HG03460 (cell line): ENCODE measurements at regions not wholly inside any gene's neighbourhood (a gene's known extent, or its start where the extent isn't known, plus 50 kb on each side); places are given as distances from the start of the nearest gene placed in this dataset.
"Not testable (repeated sequence)": the region's sequence is repeated elsewhere in the genome, so short reads cannot be mapped to it uniquely, and the experiment has no call there.

Source experiments
- ATAC-seq: cut with Tn5 transposase; IDR thresholded peaks from one replicate; pipeline ENCODE4 v1.9.1; 2021; ENCODE audit not compliant: unreplicated experiment

DNA sequence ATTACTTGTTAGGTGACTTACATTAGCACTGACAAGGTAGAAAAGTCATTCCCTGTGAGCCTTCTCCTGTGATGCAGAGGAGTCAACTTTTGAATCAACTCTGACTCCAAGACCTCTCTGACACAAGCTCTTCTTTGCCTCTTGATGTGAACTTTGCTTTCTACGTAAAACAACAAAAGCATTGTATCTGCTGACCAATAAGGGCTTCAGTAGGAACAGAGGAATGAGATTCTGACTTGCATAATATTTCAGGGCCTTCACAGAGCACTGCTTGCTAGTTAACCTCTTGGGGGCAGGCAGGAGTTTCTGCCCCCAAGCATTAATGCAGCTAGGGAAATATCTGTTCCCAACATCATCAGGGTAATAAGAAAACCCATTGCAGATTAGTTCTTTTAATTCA, 791.5 kb downstream of the BCL11A start:
- ATAC-seq, result no peak

DNA sequence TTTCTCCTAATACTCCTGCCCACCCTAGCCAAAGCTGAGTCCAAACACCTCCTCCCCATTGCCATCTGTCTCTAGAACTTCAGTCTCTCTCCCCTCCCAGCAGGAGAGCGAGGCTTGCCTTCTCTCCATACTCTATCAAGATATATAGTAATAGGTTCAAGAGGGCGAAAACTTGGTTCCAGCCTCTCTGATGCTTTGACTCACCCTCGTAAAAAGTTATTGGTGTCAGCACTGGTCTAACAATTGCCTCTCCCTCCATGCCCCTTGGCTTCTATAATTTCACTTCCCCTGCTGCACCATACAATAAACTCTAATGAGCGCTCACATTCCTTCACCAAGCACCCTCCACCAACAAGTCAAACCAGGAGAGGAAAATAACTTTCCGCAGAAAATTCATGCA, 797.3 kb downstream of the BCL11A start:
- no peak for ATAC-seq

DNA sequence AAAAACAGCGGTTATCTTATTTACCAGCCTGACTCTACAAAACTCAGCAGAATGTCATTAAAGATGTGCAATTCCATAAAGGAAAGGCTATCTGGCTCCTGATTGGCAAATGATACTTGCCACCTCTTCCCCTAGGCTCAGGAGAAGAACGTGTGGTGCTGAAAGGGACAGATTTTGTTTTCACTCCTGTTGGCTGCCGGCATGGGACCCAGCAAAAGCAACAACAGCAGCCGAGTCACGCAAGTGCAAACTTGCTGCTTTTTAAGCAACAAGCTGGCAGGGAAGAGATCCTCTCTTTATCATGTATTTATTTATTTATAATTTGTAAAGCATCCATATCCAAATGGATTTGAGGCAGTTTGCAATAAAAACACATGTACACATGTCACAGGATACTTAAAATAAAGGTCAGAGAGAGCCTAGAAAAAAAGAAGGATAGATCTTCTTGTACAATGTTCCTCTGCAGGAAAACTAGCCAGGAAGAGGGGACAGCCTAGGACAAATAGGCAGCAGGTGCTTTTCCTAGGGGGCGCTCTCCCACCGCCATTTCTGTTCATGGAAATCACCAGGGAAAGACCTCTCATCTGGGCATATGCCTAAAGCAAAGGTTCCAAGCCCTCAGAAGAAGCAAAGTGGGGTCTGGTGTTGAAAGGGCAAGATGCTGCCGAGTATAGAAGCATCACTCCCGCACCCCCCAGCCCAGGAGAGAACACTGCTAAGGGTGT, 799.3 kb downstream of the BCL11A start:
- ATAC-seq, result no peak

GRCh38 chr2:59752512-59752911, 800.9 kb downstream of the BCL11A start:
- ATAC-seq, result no peak

DNA sequence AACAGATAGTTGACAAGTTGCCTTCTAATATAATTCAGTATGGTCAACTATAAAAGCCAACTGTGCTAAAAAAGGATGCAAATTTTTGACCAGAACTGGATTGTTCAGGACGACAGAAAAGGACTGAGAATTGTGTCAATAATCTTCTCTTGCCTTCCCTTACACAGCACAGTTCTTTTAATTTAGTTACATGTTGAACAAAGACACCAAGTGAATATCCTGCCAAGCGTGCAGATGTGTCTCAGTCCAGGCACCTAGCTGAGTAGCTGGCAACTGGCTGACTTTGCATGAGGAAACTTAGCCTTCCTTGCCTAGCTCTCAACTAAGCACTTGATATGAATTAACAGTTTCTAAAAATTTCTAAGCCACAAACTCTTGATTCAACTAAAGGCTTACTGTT, 801.4 kb downstream of the BCL11A start:
- ATAC-seq, result no peak

- not testable (repeated sequence) for ATAC-seq
Measured at GRCh38 chr2:59751214-59751613, 802.2 kb downstream of the BCL11A start.

GRCh38 chr2:59746291-59746690, 807.2 kb downstream of the BCL11A start:
- ATAC-seq, result no peak

DNA sequence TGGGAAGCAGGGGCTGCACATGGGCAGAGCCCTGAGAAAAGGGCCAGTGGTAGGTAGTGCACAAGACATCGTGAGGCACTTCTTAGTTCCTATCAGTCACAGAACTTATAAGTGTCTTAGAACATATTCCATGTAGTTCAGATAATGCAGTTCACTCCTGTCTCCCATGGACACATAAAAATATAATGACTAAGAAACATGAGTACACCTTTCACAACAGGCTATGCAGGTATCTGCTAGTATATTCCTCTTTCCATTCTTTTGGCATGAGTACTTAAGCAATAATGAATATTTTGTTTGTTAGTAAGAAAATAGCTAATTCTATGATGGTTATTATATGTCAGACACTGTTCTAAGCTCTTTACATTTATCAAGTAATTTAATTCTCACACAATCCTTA, 808.4 kb downstream of the BCL11A start:
- no peak for ATAC-seq

DNA sequence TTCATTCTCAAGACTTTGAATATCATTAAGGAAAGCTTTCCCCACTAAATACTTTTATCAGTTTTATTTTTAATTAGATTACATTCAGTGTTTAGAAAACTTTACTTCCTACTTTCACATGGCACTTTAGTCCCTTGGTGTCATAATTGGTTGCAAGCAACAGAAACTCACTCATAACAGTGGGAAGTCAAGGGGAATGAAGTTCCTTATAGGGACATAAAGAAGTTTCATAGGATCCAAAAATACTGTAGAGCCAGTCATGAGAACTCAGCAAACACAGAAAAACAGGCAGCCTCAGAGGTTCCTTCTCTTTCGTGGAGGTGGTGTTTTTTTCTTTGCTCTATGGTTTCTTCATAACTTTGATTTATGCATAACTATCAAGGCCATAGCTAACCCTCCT, 809.0 kb downstream of the BCL11A start:
- ATAC-seq, result no peak

DNA sequence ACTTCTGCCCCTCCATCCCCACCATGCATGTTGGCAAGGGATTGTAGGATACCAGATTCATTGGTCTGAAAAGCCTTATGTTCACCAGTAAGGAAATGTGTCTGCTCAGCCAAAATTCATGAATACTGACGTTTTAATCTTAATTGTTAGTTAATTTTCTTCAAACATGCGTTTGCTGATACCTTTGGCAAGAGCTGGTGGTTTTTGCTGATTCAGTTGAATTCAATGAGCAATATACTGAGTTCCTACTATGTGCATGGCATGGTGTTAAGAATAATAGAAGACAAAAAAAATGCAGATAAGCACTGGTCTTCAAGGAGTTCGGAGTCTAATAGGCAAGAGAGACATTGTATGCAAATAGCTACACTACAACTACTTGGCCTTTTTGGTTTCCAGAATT, 811.6 kb downstream of the BCL11A start:
- ATAC-seq, result no peak

DNA sequence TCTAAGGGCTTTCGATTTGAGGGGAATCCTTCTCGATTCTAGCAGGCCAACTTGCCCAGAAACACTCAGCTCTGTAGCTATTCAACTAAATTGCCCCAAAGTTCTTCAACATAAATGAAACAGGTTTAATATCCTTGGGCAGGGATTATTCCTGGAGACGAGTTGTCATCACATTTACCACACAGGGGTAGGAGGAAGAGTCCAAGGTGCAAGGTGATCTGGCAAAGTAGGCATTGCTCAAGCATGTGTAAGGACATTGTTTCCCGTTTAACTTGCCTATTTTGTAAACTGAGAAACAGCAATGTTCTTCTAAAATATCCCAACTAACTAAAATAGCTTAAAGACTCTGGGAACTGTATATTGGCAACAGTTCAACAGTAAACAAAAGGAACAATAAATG, 814.3 kb downstream of the BCL11A start:
- no peak for ATAC-seq

DNA sequence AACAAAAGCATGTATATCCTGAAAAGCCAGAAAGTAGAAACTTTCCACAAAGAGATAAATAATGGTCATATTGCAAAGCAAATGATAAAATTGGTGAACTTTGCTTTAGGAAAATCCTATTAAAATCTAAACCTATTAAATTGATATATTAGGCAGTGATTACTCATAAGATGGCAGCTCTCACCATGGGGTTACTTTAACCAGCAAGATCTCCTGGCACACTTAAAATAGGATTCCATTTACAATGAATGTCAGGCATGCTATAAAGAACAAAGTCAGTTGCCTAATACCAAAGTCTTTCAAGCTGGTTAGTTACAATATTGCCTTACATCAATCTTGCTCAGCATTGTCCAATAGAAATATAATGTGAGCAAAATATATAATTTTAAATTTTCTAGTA, 816.2 kb downstream of the BCL11A start:
- ATAC-seq, result no peak

DNA sequence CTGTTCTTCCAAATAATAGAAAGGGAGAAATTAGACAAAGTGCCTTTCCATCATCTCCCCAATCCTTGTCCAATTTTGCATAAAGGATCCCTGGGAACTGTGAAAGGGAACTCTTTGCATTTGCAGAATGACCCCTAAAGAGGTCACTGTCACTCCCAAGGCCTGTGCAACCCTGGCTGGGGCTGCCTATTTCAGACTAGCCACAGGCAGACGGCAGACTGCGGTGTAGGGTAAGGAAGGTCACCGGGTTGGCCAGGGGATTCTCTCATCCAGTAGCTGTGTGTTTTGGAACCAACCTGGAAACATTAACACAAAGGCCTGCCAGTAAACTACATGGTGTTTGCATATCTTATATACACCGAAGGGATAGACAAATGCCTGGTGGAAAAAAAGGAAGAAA, 818.7 kb downstream of the BCL11A start:
- no peak for ATAC-seq

DNA sequence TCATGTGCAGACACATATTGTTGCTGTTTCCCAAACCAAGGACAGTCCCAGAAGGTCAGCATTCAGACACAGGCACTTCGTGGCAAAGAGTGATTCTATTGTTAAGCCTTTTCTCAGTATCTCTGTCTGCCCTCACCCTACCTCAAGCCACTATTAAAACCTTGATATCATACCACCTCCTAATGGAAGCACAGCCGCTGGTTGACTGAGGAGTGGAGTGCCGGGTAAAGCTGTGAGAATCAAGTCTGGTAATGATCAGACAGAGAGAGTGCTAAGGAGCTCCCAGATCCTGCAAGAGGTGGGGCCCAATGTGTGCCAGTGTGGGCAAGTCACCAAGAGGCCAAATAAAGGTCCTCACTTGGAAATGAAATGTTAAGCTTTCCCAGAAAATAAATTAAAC, 819.5 kb downstream of the BCL11A start:
- ATAC-seq, result no peak

DNA sequence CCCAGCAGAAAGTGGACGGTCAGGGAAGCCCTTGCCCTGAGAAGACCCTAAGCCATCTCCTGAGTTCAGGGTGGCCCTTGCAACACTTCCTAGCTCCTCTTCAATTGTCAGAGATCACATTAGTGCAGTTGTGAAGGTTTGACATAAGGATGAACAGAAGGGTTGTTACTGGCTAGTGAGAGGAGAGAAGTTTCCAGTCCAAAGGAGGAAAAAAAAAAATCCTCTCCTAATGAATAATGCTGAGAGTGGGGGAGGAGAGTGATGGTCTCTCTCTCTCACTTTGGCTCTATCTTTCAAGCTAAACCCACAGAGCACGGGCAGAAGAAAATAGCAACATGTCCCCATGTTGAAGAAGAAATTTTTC, 819.9 kb downstream of the BCL11A start:
- no peak for ATAC-seq

- no peak for ATAC-seq
Measured at GRCh38 chr2:59732871-59733566, 820.4 kb downstream of the BCL11A start.

DNA sequence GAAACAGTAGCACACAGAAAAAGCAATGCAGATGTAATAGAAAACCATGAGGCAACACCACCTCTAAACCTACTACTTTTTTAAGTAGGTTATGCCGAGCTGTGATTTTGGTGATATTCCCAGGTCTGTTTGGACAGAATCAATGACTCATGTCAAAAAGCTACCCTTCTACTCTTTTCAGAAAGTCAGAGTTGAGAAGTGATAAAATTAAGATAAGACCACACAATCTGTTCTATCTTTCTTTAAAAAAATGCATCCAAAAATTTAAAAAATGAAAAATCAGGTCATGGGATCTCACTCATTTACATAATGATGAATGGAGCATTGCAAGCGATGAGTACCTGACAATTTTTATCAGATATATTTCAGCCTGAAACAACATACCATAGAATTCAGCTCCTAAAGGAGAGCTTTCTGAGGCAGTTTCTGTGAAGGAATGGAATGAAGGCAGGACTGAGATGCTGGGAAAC, 826.3 kb downstream of the BCL11A start:
- ATAC-seq, result no peak

DNA sequence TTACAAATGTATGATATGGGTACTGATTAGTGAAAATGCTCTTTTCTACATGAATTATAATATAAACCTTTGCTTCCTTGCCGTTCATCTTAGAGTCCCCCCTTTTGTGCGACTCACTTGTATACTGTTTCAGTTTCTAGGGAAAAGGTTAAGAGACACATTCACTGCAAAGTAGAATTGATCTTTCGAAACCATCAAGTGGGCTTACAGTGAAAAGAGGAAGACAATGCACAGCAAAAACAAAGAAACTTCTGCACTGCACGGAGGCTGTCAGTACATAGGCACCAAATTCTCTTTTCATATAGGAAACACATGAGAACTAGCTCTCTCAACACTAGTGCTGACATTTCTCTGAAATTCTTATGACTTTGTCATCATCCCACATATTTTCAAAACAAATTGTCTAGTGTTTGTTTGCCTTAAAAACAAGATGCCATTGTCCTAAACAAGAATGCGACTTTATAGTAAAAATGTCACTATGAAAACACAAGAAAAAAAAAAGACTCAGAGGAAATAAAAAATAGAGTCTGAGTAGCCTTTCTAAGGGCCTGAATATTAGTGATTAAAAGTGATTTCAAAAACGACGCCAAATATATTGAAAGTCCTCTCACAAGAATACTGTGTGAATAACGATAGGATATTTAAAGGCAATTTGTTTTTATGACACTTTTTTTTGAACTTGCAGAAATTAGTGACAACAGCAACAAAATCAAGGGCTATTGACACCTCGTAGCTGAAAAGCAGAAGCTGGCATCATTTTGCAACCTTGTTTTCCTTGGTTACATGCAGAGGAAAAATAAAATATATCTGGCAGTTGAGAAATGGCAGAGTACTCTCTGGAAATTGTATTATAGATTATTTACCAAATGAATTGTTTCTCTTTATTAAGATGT, 827.0 kb downstream of the BCL11A start:
- no peak for ATAC-seq

DNA sequence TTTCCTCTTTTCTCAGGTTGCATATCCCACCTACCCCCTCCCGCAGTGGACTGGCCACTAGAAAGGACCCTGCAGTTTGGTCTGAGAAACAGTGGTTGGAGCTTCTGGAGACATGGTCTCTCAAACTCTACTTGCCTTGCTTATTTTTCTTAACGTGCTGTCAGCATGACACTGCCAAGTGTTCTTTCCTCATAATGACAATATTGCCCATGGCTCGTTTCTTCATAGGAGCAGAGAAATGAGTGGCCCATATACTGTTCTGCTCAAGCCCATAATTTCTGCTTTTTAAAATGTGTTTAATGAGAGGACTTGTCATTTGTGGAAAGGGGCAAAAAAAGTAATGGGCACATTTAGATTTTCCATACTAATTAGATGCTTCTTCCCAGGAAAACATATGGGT, 828.7 kb downstream of the BCL11A start:
- no peak for ATAC-seq

DNA sequence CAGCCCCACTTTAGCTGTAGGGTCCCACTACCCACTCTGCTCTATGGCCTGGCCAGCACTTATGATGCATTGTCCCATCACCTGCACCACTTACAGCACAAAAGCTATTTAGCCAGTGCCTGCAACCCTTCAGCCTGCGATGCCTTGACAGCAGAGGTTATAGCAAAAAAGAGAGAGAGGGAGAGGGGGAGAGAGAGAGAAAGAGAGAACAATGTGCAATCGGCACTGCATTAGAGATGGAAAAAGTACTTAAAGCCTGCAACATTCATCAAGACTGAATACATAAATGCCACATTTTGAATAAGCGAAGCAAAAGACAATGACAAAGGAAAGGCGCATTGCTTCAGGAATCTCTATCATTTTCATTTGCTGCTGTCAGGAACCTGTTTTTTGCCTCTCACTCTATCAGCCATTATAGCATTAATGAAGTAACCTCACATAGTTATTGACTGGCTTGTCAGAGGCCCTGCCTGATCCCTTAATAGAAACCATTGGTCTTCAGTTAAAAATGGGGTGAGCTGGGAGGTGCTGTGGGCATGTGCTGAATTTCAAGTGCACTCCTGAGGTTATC, 833.1 kb downstream of the BCL11A start:
- no peak for ATAC-seq

- ATAC-seq, result no peak
Measured at GRCh38 chr2:59713577-59713976, 839.9 kb downstream of the BCL11A start.
